BLaER1 (cell line): ENCODE measurements at regions not wholly inside any gene's neighbourhood (a gene's known extent, or its start where the extent isn't known, plus 50 kb on each side); places are given as distances from the start of the nearest gene placed in this dataset.
"Not testable (repeated sequence)": the region's sequence is repeated elsewhere in the genome, so short reads cannot be mapped to it uniquely, and the experiment has no call there.

Source experiments
- H3K27ac ChIP-seq: shearing (Covaris generic); formaldehyde crosslinking; 2 replicates; pipeline ENCODE4 v1.8.1; 2022
- H3K27me3 ChIP-seq: shearing (Covaris generic); formaldehyde crosslinking; 2 replicates; pipeline ENCODE4 v1.8.1; 2022
- H3K36me3 ChIP-seq: shearing (Covaris generic); formaldehyde crosslinking; 2 replicates; pipeline ENCODE4 v1.8.1; 2022
- H3K4me1 ChIP-seq: shearing (Covaris generic); formaldehyde crosslinking; 2 replicates; pipeline ENCODE4 v1.8.1; 2022
- H3K4me2 ChIP-seq: shearing (Covaris generic); formaldehyde crosslinking; 2 replicates; pipeline ENCODE4 v1.8.1; 2022
- H3K4me3 ChIP-seq: shearing (Covaris generic); formaldehyde crosslinking; 2 replicates; pipeline ENCODE4 v1.8.1; 2022
- H3K9ac ChIP-seq: shearing (Covaris generic); formaldehyde crosslinking; 2 replicates; pipeline ENCODE4 v1.8.1; 2022
- H3K9me3 ChIP-seq: shearing (Covaris generic); formaldehyde crosslinking; 2 replicates; pipeline ENCODE4 v1.8.1; 2022
- H4K20me1 ChIP-seq: shearing (Covaris generic); formaldehyde crosslinking; 2 replicates; pipeline ENCODE4 v1.8.1; 2022
- Cebpa-rat ChIP-seq: shearing (Covaris generic); IDR thresholded peaks from 2 replicates; pipeline ENCODE4 v1.8.1; 2022

- Histone ChIP-seq H3K4me1 (no peaks in the 10 kb centered on the region), H4K20me1 (no peaks in the 10 kb centered on the region), H3K9me3 (no peaks in the 10 kb centered on the region), H3K27me3 (no peaks in the 10 kb centered on the region), H3K4me2 (no peak overlapping the region), H3K27ac (no peak overlapping the region), H3K36me3 (no peaks in the 10 kb centered on the region), H3K4me3 (no peak overlapping the region), H3K9ac (no peak overlapping the region)
- TF ChIP-seq Cebpa-rat, result no peak
Observed at GRCh38 chr6:112431803-112432202, 84.7 kb downstream of the RFPL4B start.

DNA sequence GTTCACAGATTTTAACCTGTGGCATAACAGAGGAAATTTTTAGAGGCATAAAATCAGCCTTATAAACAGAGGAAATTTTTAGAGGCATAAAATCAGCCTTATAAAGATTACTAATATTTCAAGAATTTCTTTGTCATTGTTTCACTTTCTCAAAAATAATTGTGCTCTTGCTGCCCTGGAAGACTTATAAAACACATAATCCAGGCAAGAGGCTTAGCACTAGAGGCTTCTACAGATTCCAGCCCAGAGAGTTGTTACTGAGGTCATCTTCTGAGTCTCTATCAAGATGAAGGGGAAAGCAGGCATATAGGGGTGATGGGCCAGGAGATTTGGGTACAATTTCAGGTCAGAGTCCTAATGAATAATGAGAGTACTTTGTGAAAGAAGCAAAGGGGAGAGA is 85.7 kb downstream of the RFPL4B start:
- H3K9me3 ChIP-seq, result no peaks in the 10 kb centered on the region
- no peaks in the 10 kb centered on the region for H3K36me3 ChIP-seq
- no peak overlapping the region for H3K9ac ChIP-seq
- no peak overlapping the region for H3K4me3 ChIP-seq
- H3K27ac ChIP-seq, result no peak overlapping the region
- H3K4me2 ChIP-seq, result no peak overlapping the region
- no peak for TF ChIP-seq Cebpa-rat
- no peaks in the 10 kb centered on the region for H3K4me1 ChIP-seq
- no peaks in the 10 kb centered on the region for H3K27me3 ChIP-seq
- H4K20me1 ChIP-seq, result no peaks in the 10 kb centered on the region

DNA sequence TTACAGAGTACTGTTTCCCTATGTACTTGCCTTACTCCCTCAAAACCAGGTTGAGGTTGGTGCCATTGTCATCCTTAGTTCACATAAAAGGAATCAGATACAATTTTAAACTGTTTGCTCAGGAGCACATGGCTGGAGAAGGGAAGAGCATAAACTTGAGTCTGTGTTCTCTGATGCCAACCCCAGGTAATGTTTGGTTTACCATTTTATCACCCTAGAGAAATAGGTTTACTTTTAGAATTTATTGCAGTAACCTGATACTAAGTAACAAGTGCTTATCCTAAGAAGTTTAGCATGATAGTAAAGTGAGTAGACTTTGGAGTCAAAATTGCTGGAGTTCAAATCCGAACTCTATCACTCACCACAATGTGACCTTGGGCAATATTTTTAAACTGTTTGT is 86.3 kb downstream of the RFPL4B start:
- Histone ChIP-seq H4K20me1 (no peaks in the 10 kb centered on the region), H3K4me2 (no peak overlapping the region), H3K27me3 (no peaks in the 10 kb centered on the region), H3K27ac (no peak overlapping the region), H3K36me3 (no peaks in the 10 kb centered on the region), H3K4me3 (no peak overlapping the region), H3K9ac (no peak overlapping the region), H3K9me3 (no peaks in the 10 kb centered on the region), H3K4me1 (no peaks in the 10 kb centered on the region)
- TF ChIP-seq Cebpa-rat, result no peak

DNA sequence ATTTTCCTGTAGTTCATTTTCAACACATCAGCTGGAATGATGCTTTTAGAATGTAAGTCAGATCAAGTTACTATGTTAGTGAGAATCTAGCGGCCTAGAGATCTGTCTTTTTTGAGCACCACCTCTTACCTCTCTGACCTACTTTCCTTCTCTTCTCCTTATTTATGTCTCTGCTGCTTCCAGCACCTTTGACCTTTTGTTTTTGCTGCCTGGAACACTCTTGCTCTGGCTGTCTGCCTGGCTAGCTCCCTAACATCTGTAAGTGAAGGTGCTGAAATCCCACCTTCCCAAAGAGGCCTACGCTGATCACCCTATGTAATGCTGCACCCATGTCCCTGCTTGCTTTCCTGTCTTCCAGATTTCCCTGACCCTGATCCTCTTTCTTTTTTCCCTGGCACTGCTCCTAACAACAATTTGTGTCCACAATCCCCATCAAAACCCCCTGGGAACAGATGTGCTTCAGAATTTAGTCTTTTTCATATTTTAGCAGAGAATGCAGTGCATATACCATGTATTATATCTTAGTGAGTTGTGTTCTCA is 87.8 kb downstream of the RFPL4B start:
- no peaks in the 10 kb centered on the region for H3K27me3 ChIP-seq
- no peak for TF ChIP-seq Cebpa-rat
- no peak overlapping the region for H3K4me3 ChIP-seq
- no peaks in the 10 kb centered on the region for H4K20me1 ChIP-seq
- no peaks in the 10 kb centered on the region for H3K9me3 ChIP-seq
- H3K4me2 ChIP-seq, result no peak overlapping the region
- no peaks in the 10 kb centered on the region for H3K36me3 ChIP-seq
- H3K9ac ChIP-seq, result no peak overlapping the region
- H3K27ac ChIP-seq, result no peak overlapping the region
- no peaks in the 10 kb centered on the region for H3K4me1 ChIP-seq

DNA sequence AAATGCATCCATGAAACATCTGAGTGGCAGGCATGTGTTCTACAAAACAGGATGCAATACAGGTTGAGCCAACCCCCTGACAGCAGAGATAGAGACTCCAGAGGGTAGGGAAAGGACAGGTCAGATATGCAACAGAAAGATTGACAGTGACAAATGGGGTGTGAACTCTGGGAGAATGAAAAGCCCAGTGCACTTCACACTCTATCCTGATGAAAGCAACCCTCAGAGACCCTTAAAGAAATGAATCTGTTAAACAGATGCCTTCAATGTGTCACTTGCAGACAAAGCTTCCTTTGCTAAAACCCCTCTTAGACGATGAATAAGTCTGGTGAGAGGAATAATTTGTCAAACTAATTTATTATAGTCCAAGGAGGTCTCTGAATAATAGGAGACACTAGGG is 89.9 kb downstream of the RFPL4B start:
- TF ChIP-seq Cebpa-rat, result no peak
- H4K20me1 ChIP-seq, result no peaks in the 10 kb centered on the region
- H3K27me3 ChIP-seq, result no peaks in the 10 kb centered on the region
- no peak overlapping the region for H3K9ac ChIP-seq
- no peak overlapping the region for H3K4me2 ChIP-seq
- no peak overlapping the region for H3K27ac ChIP-seq
- H3K9me3 ChIP-seq, result no peaks in the 10 kb centered on the region
- H3K36me3 ChIP-seq, result no peaks in the 10 kb centered on the region
- H3K4me1 ChIP-seq, result no peaks in the 10 kb centered on the region
- no peak overlapping the region for H3K4me3 ChIP-seq

GRCh38 chr6:112439010-112439409 is 91.9 kb downstream of the RFPL4B start:
- no peak overlapping the region for H3K27ac ChIP-seq
- H3K27me3 ChIP-seq, result no peaks in the 10 kb centered on the region
- TF ChIP-seq Cebpa-rat, result no peak
- no peak overlapping the region for H3K9ac ChIP-seq
- H3K4me2 ChIP-seq, result no peak overlapping the region
- H3K4me3 ChIP-seq, result no peak overlapping the region
- H3K4me1 ChIP-seq, result no peaks in the 10 kb centered on the region
- no peaks in the 10 kb centered on the region for H3K36me3 ChIP-seq
- no peaks in the 10 kb centered on the region for H4K20me1 ChIP-seq
- no peaks in the 10 kb centered on the region for H3K9me3 ChIP-seq

GRCh38 chr6:112439432-112439831 is 92.3 kb downstream of the RFPL4B start:
- Histone ChIP-seq H3K27me3 (no peaks in the 10 kb centered on the region), H3K9me3 (no peaks in the 10 kb centered on the region), H3K4me3 (no peak overlapping the region), H3K4me1 (no peaks in the 10 kb centered on the region), H3K9ac (no peak overlapping the region), H4K20me1 (no peaks in the 10 kb centered on the region), H3K4me2 (no peak overlapping the region), H3K27ac (no peak overlapping the region), H3K36me3 (no peaks in the 10 kb centered on the region)
- no peak for TF ChIP-seq Cebpa-rat

DNA sequence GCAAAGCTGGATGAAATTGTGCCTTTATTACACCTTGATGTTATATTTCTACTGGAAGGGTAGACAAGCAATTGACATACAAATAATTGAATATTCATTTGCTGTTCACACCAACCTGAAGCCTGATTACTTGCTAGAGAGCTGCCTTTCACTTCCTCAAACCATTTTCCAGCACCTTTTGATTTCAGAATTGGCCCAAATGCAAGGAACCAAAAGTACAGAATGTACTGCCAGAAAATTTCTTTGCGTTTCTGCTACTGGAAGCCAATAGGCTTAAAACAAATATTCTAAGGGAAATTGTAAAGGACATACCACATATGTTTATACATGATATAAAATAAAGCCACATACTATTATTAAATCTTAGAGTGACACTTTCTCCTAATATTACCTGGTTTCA is 94.5 kb downstream of the RFPL4B start:
- Histone ChIP-seq H4K20me1 (no peaks in the 10 kb centered on the region), H3K4me3 (no peak overlapping the region), H3K9me3 (no peaks in the 10 kb centered on the region), H3K36me3 (no peaks in the 10 kb centered on the region), H3K4me2 (no peak overlapping the region), H3K4me1 (no peaks in the 10 kb centered on the region), H3K27ac (no peak overlapping the region), H3K9ac (no peak overlapping the region), H3K27me3 (no peaks in the 10 kb centered on the region)
- TF ChIP-seq Cebpa-rat, result no peak

DNA sequence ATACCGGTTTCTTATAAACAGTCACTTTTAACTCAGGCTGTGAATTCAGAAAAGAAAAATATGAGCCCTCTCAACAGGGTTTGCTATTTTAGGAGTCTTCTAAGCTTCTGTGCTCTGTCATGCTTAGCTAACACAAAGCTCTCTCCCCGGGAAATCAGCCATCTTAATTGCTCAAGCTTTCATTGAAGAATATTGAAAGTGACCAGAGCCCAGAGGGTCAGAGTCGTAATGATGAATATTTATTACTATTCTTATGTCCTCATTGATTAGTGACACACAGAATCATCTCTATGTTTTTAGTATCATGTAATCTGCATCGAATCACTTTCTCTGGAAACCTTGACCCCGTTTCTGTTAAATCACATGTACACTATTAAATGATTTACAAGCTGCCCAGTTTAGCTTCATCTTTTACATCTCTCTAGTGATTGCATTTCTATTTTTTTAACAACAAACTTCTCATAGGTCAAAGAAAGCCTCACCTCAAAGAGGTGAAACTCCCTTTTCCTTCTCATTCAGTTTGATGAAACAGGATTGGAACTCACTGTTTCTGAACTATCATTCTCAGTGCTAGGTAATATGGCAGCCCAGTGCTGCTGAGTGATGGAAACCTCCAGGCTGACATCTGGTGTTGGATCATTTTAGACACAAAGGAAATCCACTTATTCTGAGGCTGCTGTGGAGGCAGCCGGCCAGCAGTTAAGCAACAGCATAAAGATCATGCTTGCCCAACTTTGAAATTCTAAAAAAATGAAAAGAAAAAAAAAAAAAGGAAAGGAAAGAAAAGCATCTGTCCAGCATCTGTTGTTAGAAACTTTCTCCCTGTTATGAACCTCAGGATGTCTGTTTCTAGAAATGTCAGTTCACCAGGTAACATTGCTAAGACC is 96.3 kb downstream of the RFPL4B start:
- no peak overlapping the region for H3K4me3 ChIP-seq
- no peak overlapping the region for H3K9ac ChIP-seq
- TF ChIP-seq Cebpa-rat, result no peak
- no peaks in the 10 kb centered on the region for H3K36me3 ChIP-seq
- no peak overlapping the region for H3K4me2 ChIP-seq
- H4K20me1 ChIP-seq, result no peaks in the 10 kb centered on the region
- no peak overlapping the region for H3K27ac ChIP-seq
- no peaks in the 10 kb centered on the region for H3K4me1 ChIP-seq
- H3K27me3 ChIP-seq, result no peaks in the 10 kb centered on the region
- H3K9me3 ChIP-seq, result no peaks in the 10 kb centered on the region

- not testable (repeated sequence) for H3K9me3 ChIP-seq, H3K27ac ChIP-seq, H3K4me1 ChIP-seq, H4K20me1 ChIP-seq, H3K36me3 ChIP-seq, H3K4me3 ChIP-seq, H3K4me2 ChIP-seq, H3K27me3 ChIP-seq, H3K9ac ChIP-seq
Observed at GRCh38 chr6:112448786-112449185, 101.7 kb downstream of the RFPL4B start.

- Histone ChIP-seq H3K4me1 (no peaks in the 10 kb centered on the region), H4K20me1 (no peaks in the 10 kb centered on the region), H3K36me3 (no peaks in the 10 kb centered on the region), H3K9me3 (no peaks in the 10 kb centered on the region; the same call in 1 of the 2 replicates), H3K27ac (no peak overlapping the region), H3K4me2 (no peak overlapping the region), H3K4me3 (no peak overlapping the region), H3K9ac (no peak overlapping the region), H3K27me3 (no peaks in the 10 kb centered on the region)
- TF ChIP-seq Cebpa-rat, result no peak
Observed at GRCh38 chr6:112450663-112451062, 103.5 kb downstream of the RFPL4B start.
